HG03558 (cell line): ENCODE measurements at regions not wholly inside any gene's neighbourhood (a gene's known extent, or its start where the extent isn't known, plus 50 kb on each side); places are given as distances from the start of the nearest gene placed in this dataset.
"Not testable (repeated sequence)": the region's sequence is repeated elsewhere in the genome, so short reads cannot be mapped to it uniquely, and the experiment has no call there.

Source experiments
- ATAC-seq: cut with Tn5 transposase; IDR thresholded peaks from one replicate; pipeline ENCODE4 v1.9.1; 2021; ENCODE audit warnings: moderate number of reproducible peaks; ENCODE audit not compliant: unreplicated experiment; ENCODE audit errors: extremely low read depth

- ATAC-seq = no peak
These were observed 225.9 kb upstream of the MYO3A start for GRCh38 chr10:25707976-25708671.

DNA sequence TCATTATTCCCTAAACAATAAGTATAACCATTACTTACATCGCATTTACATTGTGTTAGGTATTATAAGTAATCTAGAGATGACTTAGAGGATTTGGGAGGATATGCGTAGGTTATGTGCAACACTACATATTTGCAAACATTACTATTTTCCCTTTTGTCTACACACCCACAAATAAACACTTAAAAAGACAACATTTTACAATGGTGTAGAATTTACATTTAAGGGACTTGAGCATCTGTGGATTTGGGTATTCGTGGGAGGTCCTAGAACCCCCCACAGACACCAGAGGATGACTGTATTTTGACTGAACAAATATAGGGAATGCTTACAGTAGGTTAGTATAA is 220.2 kb upstream of the MYO3A start:
- ATAC-seq = no peak

DNA sequence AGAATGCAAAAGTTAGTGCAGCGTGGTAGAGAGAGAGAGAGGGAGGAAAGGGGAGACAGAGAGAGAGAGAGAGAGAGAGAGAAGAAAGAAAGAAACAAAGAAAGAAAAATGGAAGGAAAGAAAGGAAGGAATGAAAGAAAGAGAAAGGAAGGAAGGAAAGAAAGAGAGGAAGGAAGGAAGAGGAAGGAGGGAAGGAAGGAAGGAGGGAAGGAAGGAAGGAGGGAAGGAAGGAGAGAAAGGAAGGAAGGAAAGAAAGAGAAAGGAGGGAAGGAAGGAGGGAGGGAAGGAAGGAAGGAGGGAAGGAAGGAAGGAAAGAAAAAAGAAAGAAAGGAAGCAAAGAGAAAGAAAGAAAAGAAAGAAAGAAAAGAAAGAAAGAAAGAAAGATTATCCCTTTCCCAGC is 209.8 kb upstream of the MYO3A start:
- ATAC-seq = no peak

DNA sequence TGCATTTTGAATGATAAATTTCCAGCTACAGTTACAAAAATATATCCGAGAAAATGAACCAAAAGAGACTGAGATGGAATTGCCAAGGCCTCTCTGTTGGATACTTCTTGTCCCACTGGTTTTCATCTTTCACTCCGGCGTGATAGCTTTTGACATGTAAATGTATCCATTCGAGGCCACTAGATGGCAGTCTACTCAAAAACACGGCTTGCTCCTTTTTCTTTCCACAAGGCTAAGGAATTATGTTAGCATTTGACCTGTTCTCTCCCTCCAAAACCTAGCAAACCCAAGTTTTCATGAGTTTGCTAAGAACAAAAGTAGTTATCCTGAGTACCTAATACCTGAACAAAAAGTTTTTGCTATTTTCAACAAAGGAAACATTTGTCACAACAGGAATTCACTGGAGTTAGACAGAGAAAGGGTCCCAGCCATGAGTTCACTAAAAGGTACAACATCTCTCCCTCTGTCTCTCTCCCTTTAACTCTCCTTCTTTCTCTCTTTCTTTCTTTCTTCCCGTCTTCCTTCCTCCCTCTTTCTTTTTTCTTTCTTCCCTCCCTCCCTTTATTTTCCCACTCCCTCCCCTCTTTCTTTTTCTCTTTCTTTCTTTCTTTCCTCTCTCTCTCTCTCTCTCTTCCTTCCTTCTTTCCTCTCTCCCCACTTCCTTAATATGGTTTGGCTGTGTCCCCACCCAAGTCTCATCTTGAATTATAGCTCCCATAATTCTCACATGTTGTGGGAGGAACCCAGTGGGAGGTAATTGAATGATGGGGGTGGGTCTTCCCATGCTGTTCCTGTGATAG is 207.9 kb upstream of the MYO3A start:
- ATAC-seq = no peak

GRCh38 chr10:25738776-25739175 is 195.3 kb upstream of the MYO3A start:
- ATAC-seq = no peak

- no peak for ATAC-seq
These were observed 190.2 kb upstream of the MYO3A start for GRCh38 chr10:25743832-25744231.

DNA sequence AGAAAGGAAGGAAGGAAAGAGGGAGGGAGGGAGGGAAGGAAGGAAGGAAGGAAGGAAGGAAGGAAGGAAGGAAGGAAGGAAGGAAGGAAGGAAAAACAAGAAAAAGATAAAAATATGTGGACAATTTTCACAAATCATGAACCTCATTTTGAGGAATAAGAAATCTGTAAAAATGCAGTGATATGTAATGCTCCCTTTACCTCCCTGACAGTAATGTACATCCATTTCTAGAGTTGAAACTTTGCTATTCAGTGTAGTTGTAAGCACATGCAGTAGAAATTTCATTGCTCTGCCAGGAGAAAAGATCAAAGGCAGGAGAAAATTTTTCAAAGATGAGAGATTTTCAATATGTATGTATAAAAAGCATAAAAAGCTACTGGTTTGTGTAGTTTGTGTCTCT is 189.5 kb upstream of the MYO3A start:
- no peak for ATAC-seq

DNA sequence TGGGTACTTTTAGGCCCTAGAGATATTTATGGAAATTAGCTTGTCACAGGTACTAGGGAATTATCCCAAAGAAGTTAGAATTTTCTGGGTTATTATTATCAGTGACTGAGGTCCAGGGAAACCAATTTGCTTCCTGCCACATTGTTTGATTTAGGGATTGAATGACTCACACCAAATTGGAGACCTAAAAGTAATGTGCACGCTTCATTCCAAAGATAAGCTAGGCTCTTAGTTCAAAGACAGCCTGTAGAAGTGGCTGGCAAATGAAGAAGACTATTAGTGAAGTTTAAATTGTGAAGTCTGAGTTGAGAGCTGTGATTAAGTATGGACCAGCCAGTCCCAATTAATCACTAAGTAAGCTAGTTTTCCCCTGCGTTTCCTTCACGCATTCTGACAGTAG is 188.1 kb upstream of the MYO3A start:
- ATAC-seq = no peak

- ATAC-seq = no peak
These were observed 186.9 kb upstream of the MYO3A start for GRCh38 chr10:25747084-25747483.

- ATAC-seq = no peak
These were observed 185.5 kb upstream of the MYO3A start for GRCh38 chr10:25748509-25748908.

- no peak for ATAC-seq
These were observed 180.3 kb upstream of the MYO3A start for GRCh38 chr10:25753776-25754175.

GRCh38 chr10:25755874-25756273 is 178.2 kb upstream of the MYO3A start:
- not testable (repeated sequence) for ATAC-seq

- no peak for ATAC-seq
These were observed 177.2 kb upstream of the MYO3A start for GRCh38 chr10:25756784-25757183.

- no peak for ATAC-seq
These were observed 176.0 kb upstream of the MYO3A start for GRCh38 chr10:25758041-25758457.

DNA sequence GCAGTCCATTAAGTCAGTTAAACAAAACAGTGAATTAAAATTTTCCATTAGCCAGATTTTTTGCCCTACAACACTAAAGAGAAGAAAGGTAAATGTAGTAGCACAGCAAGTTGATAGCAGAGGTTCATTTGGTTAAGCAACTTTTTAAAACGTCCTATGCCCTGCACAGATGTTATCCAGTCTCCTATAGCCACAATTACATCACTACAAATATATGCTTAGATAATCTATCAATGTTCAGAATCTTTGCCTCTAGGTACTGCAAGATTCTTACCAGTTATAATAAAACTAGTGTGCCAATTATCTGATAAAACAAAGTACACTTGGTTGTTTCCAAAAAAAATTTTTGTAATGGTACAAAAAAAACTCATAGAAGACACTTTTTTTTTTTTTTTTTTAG is 175.5 kb upstream of the MYO3A start:
- no peak for ATAC-seq

GRCh38 chr10:25761937-25762336 is 172.1 kb upstream of the MYO3A start:
- no peak for ATAC-seq

- ATAC-seq = no peak
These were observed 167.8 kb upstream of the MYO3A start for GRCh38 chr10:25766213-25766612.

DNA sequence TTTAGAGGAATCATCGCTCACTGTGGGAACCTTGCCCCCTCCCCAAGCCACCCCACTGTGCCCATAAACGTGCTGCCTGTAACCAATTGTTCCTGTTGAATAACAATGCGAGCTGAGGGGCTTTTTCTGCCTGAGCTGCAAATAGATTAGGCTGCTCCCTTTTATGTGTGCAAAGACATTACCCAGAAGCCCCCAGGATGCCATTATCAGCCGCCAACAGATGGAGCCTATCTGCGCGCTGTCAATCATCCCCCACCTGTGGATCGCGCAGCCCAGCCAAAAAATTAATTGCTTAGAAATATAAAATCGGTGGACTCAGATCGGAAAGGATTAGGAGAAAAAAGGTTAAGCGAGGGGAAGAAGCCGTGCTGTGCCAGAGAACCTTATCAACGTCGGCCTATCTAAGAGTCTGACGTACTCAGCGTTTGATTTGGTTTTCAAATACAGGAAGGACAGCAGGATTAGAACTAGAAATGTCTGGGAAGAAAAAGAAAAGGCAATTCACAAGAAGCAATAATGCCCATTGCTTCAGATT is 167.3 kb upstream of the MYO3A start:
- ATAC-seq = no peak

GRCh38 chr10:25768167-25768566 is 165.9 kb upstream of the MYO3A start:
- no peak for ATAC-seq

- ATAC-seq = no peak
These were observed 155.4 kb upstream of the MYO3A start for GRCh38 chr10:25778646-25779045.

DNA sequence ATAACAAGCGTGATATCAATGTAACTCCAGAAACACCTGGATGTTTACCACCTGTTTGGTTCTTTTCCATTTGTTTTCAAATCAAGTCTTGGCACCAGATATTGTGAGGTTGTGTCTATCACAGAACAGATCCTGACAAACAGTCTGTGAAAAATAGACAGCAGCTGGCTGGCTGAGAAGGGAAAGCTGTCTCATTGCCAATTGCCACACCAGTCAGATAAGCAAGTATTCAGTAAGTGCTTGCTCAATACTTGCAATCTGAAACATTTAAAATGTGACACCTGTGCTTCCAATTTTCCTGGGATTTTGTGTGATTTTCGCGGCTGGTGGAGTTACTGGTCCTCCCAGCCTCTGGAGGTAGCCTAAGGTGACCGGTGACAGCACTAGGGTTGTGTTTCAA is 147.9 kb upstream of the MYO3A start:
- no peak for ATAC-seq

- no peak for ATAC-seq
These were observed 147.1 kb upstream of the MYO3A start for GRCh38 chr10:25786899-25787298.
